Panc1 (cell line): ENCODE measurements at regions not wholly inside any gene's neighbourhood (a gene's known extent, or its start where the extent isn't known, plus 50 kb on each side); places are given as distances from the start of the nearest gene placed in this dataset.

Experiments
- ATAC-seq: fragments of 200-7000 bp; cut with Tn5 transposase; 2 replicates; pipeline ENCODE4 v1.9.1; 2020; ENCODE audit warnings: mild to moderate bottlenecking, moderate library complexity
- BruUV-seq: library from RNA; stranded (reverse); fragments of 400-500 nt; replicated peaks from 2 replicates; lab custom pipeline; 2021; lab: Mats Ljungman, UMichigan
- CTCF ChIA-PET: fragments of 300-600 bp; sonication (Branson Sonifier 250); formaldehyde crosslinking; loops from one replicate; lab custom pipeline; 2022; ENCODE audit warnings: antibody characterized with exemption; lab: Charles Lee
- POLR2A ChIA-PET: fragments of 300-600 bp; sonication (Branson Sonifier 250); formaldehyde crosslinking; loops from one replicate; lab custom pipeline; 2022; ENCODE audit warnings: antibody characterized with exemption; lab: Charles Lee
- DNase-seq: peaks from one replicate; pipeline ENCODE4 v3.0.0-alpha.2; 2010; ENCODE audit warnings: low read depth, low spot score
- H3K27ac ChIP-seq: 2 replicates; pipeline ENCODE4 v1.5.1; 2011; ENCODE audit warnings: mild to moderate bottlenecking, low read length, inconsistent platforms
- H3K27me3 ChIP-seq: fragments of 200-500 bp; sonication (Bioruptor generic); 2 replicates; pipeline ENCODE4 v1.6.0; 2014; ENCODE audit warnings: low read length, inconsistent platforms; ENCODE audit not compliant: control insufficient read depth, insufficient read depth
- H3K36me3 ChIP-seq: fragments of 200-500 bp; sonication (Bioruptor generic); 2 replicates; pipeline ENCODE4 v1.5.1; 2014; ENCODE audit warnings: inconsistent platforms, mild to moderate bottlenecking, low read length, moderate library complexity; ENCODE audit not compliant: control insufficient read depth, insufficient read depth
- H3K4me1 ChIP-seq: 2 replicates; pipeline ENCODE4 v1.5.1; 2011; ENCODE audit warnings: inconsistent platforms, mild to moderate bottlenecking, low read length, moderate library complexity; ENCODE audit not compliant: control insufficient read depth, insufficient read depth
- H3K4me3 ChIP-seq, 2 experiments: 2 replicates each; pipeline ENCODE4 v1.5.1; 2011 to 2012; ENCODE audit warnings: low read depth in 2 of 2, low read length in 2 of 2, mild to moderate bottlenecking in 2 of 2, inconsistent platforms in 1 of 2, moderate library complexity in 1 of 2
- H3K9me3 ChIP-seq: fragments of 200-500 bp; sonication (Bioruptor generic); 2 replicates; pipeline ENCODE4 v1.5.1; 2014; ENCODE audit warnings: low read depth, mild to moderate bottlenecking, inconsistent platforms, low read length, moderate library complexity; ENCODE audit not compliant: control insufficient read depth, insufficient read depth
- POLR2AphosphoS5 ChIP-seq: IDR thresholded peaks from 2 replicates; pipeline ENCODE4 v1.6.1; 2012; ENCODE audit warnings: mild to moderate bottlenecking, low read depth, low read length, moderate library complexity
- SIN3A ChIP-seq: IDR thresholded peaks from 2 replicates; pipeline ENCODE4 v1.6.1; 2012; ENCODE audit warnings: low read depth, mild to moderate bottlenecking, low read length, moderate library complexity, borderline replicate concordance; ENCODE audit not compliant: insufficient read depth
- TCF7L2 ChIP-seq: IDR thresholded peaks from 2 replicates; pipeline ENCODE4 v1.6.1; 2011; ENCODE audit warnings: mild to moderate bottlenecking, low read depth, low read length, inconsistent platforms
- in situ Hi-C: cut with HindIII; loops from 2 replicates; pipeline ENCODE4 v1.10.0; 2016; ENCODE audit warnings: low sequenced_read_pairs, low pct_unique_long_range_greater_than_20kb
- intact Hi-C: fragments of 100-400 bp; cut with micrococcal nuclease; formaldehyde crosslinking; loops from one replicate; pipeline ENCODE4 v1.10.0; 2022; ENCODE audit not compliant: unreplicated experiment
- TF ChIP-seq, protein P1 (sequence below), 2 experiments: IDR thresholded peaks; 2 replicates each; pipeline ENCODE4 v1.6.1; 2011 to 2012; ENCODE audit warnings: low read depth in 2 of 2, control low read depth in 1 of 2, low read length in 1 of 2, mild to moderate bottlenecking in 1 of 2, moderate library complexity in 1 of 2; ENCODE audit not compliant: insufficient read depth in 1 of 2
- TF ChIP-seq, protein P2 (sequence below): fragments of 450-650 bp; IDR thresholded peaks from 2 replicates; pipeline ENCODE4 v1.5.1; 2017; ENCODE audit warnings: mild to moderate bottlenecking

DNA sequence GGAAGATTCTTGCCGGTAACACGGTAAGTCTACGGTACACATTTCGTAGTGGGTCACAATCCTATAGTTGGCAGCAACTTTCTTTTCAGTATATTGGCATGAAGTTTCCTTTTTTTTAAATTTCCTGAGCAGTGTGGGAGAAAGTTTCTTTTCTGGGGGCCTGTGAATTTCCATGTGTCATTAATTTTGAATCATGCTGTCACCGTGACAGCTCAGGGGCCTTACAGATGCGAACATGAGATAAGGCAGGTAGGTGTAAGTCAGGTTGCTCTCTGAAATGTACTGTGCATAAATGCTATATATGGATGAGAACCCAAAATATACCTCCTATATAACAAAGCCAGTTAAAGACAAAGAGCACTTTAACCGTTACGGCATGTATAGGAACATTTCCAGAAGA lies 65.4 kb upstream of the SEM1 start:
- Histone ChIP-seq H3K36me3 (no peaks in the 10 kb centered on the region), H3K27me3 (no peaks in the 10 kb centered on the region), H3K4me1 (no peaks in the 10 kb centered on the region), H3K27ac (no peak overlapping the region), H3K9me3 (no peaks in the 10 kb centered on the region), H3K4me3 (no peak overlapping the region)
- BruUV-seq = no TSS peak
- DNase-seq (no peak), ATAC-seq (no peak)
- ChIA-PET CTCF (no interaction called here), POLR2A (no interaction called here)
- intact Hi-C loops (no loop called here), in situ Hi-C loops (no loop called here)
- TF ChIP-seq POLR2AphosphoS5 (no peak), TCF7L2 (no peak), SIN3A (no peak)
- TF ChIP-seq, protein P1, sequence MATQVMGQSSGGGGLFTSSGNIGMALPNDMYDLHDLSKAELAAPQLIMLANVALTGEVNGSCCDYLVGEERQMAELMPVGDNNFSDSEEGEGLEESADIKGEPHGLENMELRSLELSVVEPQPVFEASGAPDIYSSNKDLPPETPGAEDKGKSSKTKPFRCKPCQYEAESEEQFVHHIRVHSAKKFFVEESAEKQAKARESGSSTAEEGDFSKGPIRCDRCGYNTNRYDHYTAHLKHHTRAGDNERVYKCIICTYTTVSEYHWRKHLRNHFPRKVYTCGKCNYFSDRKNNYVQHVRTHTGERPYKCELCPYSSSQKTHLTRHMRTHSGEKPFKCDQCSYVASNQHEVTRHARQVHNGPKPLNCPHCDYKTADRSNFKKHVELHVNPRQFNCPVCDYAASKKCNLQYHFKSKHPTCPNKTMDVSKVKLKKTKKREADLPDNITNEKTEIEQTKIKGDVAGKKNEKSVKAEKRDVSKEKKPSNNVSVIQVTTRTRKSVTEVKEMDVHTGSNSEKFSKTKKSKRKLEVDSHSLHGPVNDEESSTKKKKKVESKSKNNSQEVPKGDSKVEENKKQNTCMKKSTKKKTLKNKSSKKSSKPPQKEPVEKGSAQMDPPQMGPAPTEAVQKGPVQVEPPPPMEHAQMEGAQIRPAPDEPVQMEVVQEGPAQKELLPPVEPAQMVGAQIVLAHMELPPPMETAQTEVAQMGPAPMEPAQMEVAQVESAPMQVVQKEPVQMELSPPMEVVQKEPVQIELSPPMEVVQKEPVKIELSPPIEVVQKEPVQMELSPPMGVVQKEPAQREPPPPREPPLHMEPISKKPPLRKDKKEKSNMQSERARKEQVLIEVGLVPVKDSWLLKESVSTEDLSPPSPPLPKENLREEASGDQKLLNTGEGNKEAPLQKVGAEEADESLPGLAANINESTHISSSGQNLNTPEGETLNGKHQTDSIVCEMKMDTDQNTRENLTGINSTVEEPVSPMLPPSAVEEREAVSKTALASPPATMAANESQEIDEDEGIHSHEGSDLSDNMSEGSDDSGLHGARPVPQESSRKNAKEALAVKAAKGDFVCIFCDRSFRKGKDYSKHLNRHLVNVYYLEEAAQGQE (IDR thresholded peaks at IDR 0.05; ENCODE audit: insufficient read depth in 1 of 2, low read depth in 2 of 2, low read length in 1 of 2) = no peak
- TF ChIP-seq, protein P2, sequence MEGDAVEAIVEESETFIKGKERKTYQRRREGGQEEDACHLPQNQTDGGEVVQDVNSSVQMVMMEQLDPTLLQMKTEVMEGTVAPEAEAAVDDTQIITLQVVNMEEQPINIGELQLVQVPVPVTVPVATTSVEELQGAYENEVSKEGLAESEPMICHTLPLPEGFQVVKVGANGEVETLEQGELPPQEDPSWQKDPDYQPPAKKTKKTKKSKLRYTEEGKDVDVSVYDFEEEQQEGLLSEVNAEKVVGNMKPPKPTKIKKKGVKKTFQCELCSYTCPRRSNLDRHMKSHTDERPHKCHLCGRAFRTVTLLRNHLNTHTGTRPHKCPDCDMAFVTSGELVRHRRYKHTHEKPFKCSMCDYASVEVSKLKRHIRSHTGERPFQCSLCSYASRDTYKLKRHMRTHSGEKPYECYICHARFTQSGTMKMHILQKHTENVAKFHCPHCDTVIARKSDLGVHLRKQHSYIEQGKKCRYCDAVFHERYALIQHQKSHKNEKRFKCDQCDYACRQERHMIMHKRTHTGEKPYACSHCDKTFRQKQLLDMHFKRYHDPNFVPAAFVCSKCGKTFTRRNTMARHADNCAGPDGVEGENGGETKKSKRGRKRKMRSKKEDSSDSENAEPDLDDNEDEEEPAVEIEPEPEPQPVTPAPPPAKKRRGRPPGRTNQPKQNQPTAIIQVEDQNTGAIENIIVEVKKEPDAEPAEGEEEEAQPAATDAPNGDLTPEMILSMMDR = no peak

- H3K4me1 ChIP-seq = no peaks in the 10 kb centered on the region
- TF ChIP-seq POLR2AphosphoS5 (no peak), SIN3A (no peak)
- TF ChIP-seq, protein P1 (IDR thresholded peaks at IDR 0.05; ENCODE audit: insufficient read depth in 1 of 2, low read depth in 2 of 2, low read length in 1 of 2) = no peak
- TF ChIP-seq, protein P2 = peak; percentile 38
- no peaks in the 10 kb centered on the region for H3K27me3 ChIP-seq
- H3K4me3 ChIP-seq = no peak overlapping the region
- in situ Hi-C loops = no loop called here
- DNase-seq = no peak
- intact Hi-C loops = no loop called here
- ChIA-PET CTCF (no interaction called here), POLR2A (no interaction called here)
- ATAC-seq = no peak
- no peaks in the 10 kb centered on the region for H3K9me3 ChIP-seq
- no peak overlapping the region for H3K27ac ChIP-seq
- H3K36me3 ChIP-seq = no peaks in the 10 kb centered on the region
- no TSS peak for BruUV-seq
Observed at GRCh38 chr7:96778263-96778662, 68.6 kb upstream of the SEM1 start.
